Osteoblast (primary cell): ENCODE measurements at regions not wholly inside any gene's neighbourhood (a gene's known extent, or its start where the extent isn't known, plus 50 kb on each side); places are given as distances from the start of the nearest gene placed in this dataset.

ENCODE experiments used
- DNase-seq: peaks from one replicate; pipeline ENCODE4 v3.0.0; 2011; ENCODE audit warnings: low spot score, mixed read lengths; ENCODE audit not compliant: insufficient read length; ENCODE audit errors: missing footprints
- H2AFZ ChIP-seq: 2 replicates; pipeline ENCODE4 v1.6.0; 2011; ENCODE audit warnings: mild to moderate bottlenecking, low read length
- H3K27ac ChIP-seq: 2 replicates; pipeline ENCODE4 v1.5.1; 2011; ENCODE audit warnings: mild to moderate bottlenecking, low read depth, low read length, moderate library complexity
- H3K27me3 ChIP-seq: 2 replicates; pipeline ENCODE4 v1.6.0; 2012; ENCODE audit warnings: mild to moderate bottlenecking, control low read depth, inconsistent platforms, low read length, moderate library complexity; ENCODE audit not compliant: insufficient read depth
- H3K36me3 ChIP-seq: 2 replicates; pipeline ENCODE4 v1.5.1; 2011; ENCODE audit warnings: mild to moderate bottlenecking, low read length, control low read depth, moderate library complexity; ENCODE audit not compliant: insufficient read depth
- H3K4me1 ChIP-seq: 2 replicates; pipeline ENCODE4 v1.5.1; 2011; ENCODE audit warnings: mild to moderate bottlenecking, low read length, control low read depth, moderate library complexity; ENCODE audit not compliant: insufficient read depth
- H3K4me2 ChIP-seq: 2 replicates; pipeline ENCODE4 v1.6.0; 2011; ENCODE audit warnings: mild to moderate bottlenecking, low read length; ENCODE audit not compliant: insufficient read depth
- H3K4me3 ChIP-seq: fragments of 200-600 bp; sonication (generic); 3 replicates; pipeline ENCODE4 v1.5.1; 2012; ENCODE audit warnings: mild to moderate bottlenecking, low read length, inconsistent platforms; ENCODE audit not compliant: insufficient read depth
- H3K79me2 ChIP-seq: 2 replicates; pipeline ENCODE4 v1.6.0; 2012; ENCODE audit warnings: mild to moderate bottlenecking, low read length, control low read depth, inconsistent platforms; ENCODE audit not compliant: insufficient read depth
- H3K9me3 ChIP-seq: 2 replicates; pipeline ENCODE4 v1.5.1; 2011; ENCODE audit warnings: low read depth, low read length, control low read depth
- H4K20me1 ChIP-seq: 2 replicates; pipeline ENCODE4 v1.6.0; 2012; ENCODE audit warnings: mild to moderate bottlenecking, low read length, control low read depth; ENCODE audit not compliant: insufficient read depth
- CTCF ChIP-seq: IDR thresholded peaks from 2 replicates; pipeline ENCODE4 v1.5.1; 2011; ENCODE audit warnings: mild to moderate bottlenecking, low read depth, low read length, moderate library complexity; ENCODE audit errors: extremely low read depth

- Histone ChIP-seq H3K4me3 (no peak overlapping the region), H3K27me3 (no peaks in the 10 kb centered on the region), H2AFZ (no peak overlapping the region), H3K4me1 (no peaks in the 10 kb centered on the region), H3K9me3 (peaks cover 2% of the 10 kb centered on the region), H3K79me2 (no peaks in the 10 kb centered on the region), H3K36me3 (no peaks in the 10 kb centered on the region), H4K20me1 (no peaks in the 10 kb centered on the region), H3K4me2 (no peak overlapping the region), H3K27ac (no peak overlapping the region)
- TF ChIP-seq CTCF: no peak
- DNase-seq: no peak
These were observed 975.1 kb downstream of the TFAP2A start for GRCh38 chr6:9439621-9440330.

GRCh38 chr6:9437836-9438235 lies 977.0 kb downstream of the TFAP2A start:
- H3K4me1 ChIP-seq: no peaks in the 10 kb centered on the region
- no peak overlapping the region for H2AFZ ChIP-seq
- no peaks in the 10 kb centered on the region for H4K20me1 ChIP-seq
- H3K4me3 ChIP-seq: no peak overlapping the region
- H3K36me3 ChIP-seq: no peaks in the 10 kb centered on the region
- no peaks in the 10 kb centered on the region for H3K27me3 ChIP-seq
- no peaks in the 10 kb centered on the region for H3K79me2 ChIP-seq
- no peak for TF ChIP-seq CTCF
- no peak for DNase-seq
- no peak overlapping the region for H3K27ac ChIP-seq
- H3K9me3 ChIP-seq: peaks cover 2% of the 10 kb centered on the region
- H3K4me2 ChIP-seq: no peak overlapping the region

- H3K27ac ChIP-seq: no peak overlapping the region
- no peaks in the 10 kb centered on the region for H3K79me2 ChIP-seq
- no peak for TF ChIP-seq CTCF
These were observed 979.6 kb downstream of the TFAP2A start for GRCh38 chr6:9435281-9435680.

GRCh38 chr6:9431945-9432344 lies 982.9 kb downstream of the TFAP2A start:
- no peak for DNase-seq
- H3K27me3 ChIP-seq: no peaks in the 10 kb centered on the region
- no peak overlapping the region for H3K4me2 ChIP-seq
- no peaks in the 10 kb centered on the region for H3K79me2 ChIP-seq
- no peaks in the 10 kb centered on the region for H3K4me1 ChIP-seq
- H3K36me3 ChIP-seq: no peaks in the 10 kb centered on the region
- H3K27ac ChIP-seq: no peak overlapping the region
- no peaks in the 10 kb centered on the region for H4K20me1 ChIP-seq
- peaks cover 2% of the 10 kb centered on the region for H3K9me3 ChIP-seq
- no peak overlapping the region for H3K4me3 ChIP-seq
- no peak for TF ChIP-seq CTCF
- H2AFZ ChIP-seq: no peak overlapping the region

More at GRCh38 chr6:9435281-9435680, 979.6 kb downstream of the TFAP2A start:
- Histone ChIP-seq H3K27me3 (no peaks in the 10 kb centered on the region), H3K36me3 (no peaks in the 10 kb centered on the region), H3K9me3 (peaks cover 2% of the 10 kb centered on the region), H3K4me2 (no peak overlapping the region), H2AFZ (no peak overlapping the region), H3K4me1 (no peaks in the 10 kb centered on the region), H4K20me1 (no peaks in the 10 kb centered on the region), H3K4me3 (no peak overlapping the region)
- DNase-seq: no peak
